ENCODE measurements at regions not wholly inside any gene's neighbourhood (a gene's known extent, or its start where the extent isn't known, plus 50 kb on each side); places are given as distances from the start of the nearest gene placed in this dataset.

DNA sequence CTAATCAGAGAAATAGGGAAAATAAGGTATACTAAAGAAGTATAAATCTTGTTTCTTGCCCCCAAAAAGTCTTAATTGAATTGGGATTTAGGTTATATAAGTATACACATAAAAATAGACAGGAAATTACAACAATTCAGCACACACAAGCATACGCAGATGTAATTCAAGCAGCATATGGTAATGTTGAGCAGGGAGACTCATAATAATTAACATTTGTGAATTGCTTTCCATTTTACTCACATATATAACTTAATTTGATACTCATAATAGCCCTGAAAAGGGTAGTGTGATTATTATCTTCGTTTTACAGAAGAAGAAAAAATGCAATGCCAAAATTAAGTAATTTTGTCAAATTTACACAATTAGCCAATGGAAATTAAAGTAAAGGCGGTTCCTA, 313.5 kb upstream of the ECI2 start:
- Histone ChIP-seq H3K4me3 (ENCODE audit: low read length) (no peak overlapping the region), H3K4me2 (ENCODE audit: low read length) (no peak overlapping the region), H4K20me1 (ENCODE audit: insufficient read depth, low read length) (no peaks in the 10 kb centered on the region), H3K79me2 (ENCODE audit: low read length) (no peaks in the 10 kb centered on the region), H3K27ac (ENCODE audit: low read length) (no peak overlapping the region), H3K36me3 (replicated peaks; ENCODE audit: low read depth, low read length) (peaks cover 3% of the 10 kb centered on the region), H3K4me1 (ENCODE audit: low read length) (peaks cover 12% of the 10 kb centered on the region), H3K9ac (ENCODE audit: low read length) (no peak overlapping the region), H3K9me3 (ENCODE audit: insufficient read depth, low read length) (no peaks in the 10 kb centered on the region; the same call in 1 of the 2 replicates), H2AFZ (ENCODE audit: low read depth, low read length) (no peak overlapping the region), H3K27me3 (ENCODE audit: low read depth, low read length) (no peaks in the 10 kb centered on the region)
- TF ChIP-seq, protein P1, sequence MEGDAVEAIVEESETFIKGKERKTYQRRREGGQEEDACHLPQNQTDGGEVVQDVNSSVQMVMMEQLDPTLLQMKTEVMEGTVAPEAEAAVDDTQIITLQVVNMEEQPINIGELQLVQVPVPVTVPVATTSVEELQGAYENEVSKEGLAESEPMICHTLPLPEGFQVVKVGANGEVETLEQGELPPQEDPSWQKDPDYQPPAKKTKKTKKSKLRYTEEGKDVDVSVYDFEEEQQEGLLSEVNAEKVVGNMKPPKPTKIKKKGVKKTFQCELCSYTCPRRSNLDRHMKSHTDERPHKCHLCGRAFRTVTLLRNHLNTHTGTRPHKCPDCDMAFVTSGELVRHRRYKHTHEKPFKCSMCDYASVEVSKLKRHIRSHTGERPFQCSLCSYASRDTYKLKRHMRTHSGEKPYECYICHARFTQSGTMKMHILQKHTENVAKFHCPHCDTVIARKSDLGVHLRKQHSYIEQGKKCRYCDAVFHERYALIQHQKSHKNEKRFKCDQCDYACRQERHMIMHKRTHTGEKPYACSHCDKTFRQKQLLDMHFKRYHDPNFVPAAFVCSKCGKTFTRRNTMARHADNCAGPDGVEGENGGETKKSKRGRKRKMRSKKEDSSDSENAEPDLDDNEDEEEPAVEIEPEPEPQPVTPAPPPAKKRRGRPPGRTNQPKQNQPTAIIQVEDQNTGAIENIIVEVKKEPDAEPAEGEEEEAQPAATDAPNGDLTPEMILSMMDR (IDR thresholded peaks at IDR 0.05; ENCODE audit: low read depth, low read length): no peak
- no peak for TF ChIP-seq EZH2phosphoT487 (IDR thresholded peaks at IDR 0.05; ENCODE audit: low read depth)

DNA sequence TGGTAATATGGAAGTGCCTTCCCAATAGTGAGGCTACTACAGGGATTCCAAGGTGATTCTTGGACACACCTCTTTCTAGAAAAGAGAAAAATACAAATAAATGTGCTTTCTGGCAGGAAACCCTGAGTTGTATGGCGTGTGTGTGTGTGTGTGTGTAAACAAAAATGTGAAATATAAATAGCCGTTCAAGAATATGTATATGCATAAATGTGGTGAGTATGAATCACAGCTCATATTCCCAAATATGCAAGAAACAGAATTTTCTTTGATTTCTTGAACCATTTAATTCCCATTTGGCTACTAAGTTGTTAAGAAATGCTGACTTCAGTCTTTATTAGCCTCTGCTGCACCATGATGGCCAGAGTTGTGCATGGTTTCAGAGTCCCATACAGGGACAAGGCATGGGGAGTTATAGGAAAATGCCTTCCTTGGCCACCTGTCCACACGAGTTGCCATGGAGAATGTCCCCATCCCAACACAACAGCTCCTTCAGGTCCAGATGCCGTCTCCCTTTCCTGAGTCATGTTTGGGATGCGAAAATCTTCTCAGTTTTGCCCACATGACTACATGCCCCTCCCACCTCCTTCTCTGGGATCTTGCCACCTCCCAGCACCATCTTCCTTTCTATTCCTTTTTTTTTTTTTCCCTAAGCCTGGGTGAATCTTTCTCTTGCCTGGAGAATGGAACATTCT, 312.4 kb upstream of the ECI2 start:
- Histone ChIP-seq H3K36me3 (replicated peaks; ENCODE audit: low read depth, low read length) (peaks cover 3% of the 10 kb centered on the region), H3K9me3 (ENCODE audit: insufficient read depth, low read length) (no peaks in the 10 kb centered on the region; the same call in 1 of the 2 replicates), H2AFZ (ENCODE audit: low read depth, low read length) (no peak overlapping the region), H3K9ac (ENCODE audit: low read length) (no peak overlapping the region), H4K20me1 (ENCODE audit: insufficient read depth, low read length) (no peaks in the 10 kb centered on the region), H3K4me2 (ENCODE audit: low read length) (peak overlapping the region; percentile 92), H3K4me3 (ENCODE audit: low read length) (no peak overlapping the region), H3K27ac (ENCODE audit: low read length) (no peak overlapping the region), H3K27me3 (ENCODE audit: low read depth, low read length) (no peaks in the 10 kb centered on the region), H3K79me2 (ENCODE audit: low read length) (no peaks in the 10 kb centered on the region), H3K4me1 (ENCODE audit: low read length) (peaks cover 12% of the 10 kb centered on the region)
- no peak for TF ChIP-seq EZH2phosphoT487 (IDR thresholded peaks at IDR 0.05; ENCODE audit: low read depth)
- TF ChIP-seq, protein P1 (IDR thresholded peaks at IDR 0.05; ENCODE audit: low read depth, low read length): no peak

DNA sequence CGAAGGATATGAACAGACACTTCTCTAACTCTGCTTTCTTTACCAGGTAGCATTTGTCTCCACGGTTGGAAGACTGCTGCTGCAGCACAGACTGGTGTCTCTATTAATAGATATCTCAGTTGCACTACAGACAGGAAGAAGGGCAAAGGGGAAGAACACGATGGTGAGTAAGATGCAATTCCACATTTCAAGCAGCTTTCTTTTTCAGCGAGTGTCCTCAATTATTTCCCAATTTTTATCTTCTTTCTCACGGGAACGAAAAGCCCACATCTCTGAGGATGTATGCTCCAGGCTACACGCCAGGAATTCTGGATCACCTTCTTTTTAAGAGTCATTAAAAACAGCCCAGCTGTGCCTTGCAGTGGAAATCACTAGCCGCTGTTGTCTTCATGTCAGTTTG, 311.6 kb upstream of the ECI2 start:
- Histone ChIP-seq H3K27me3 (ENCODE audit: low read depth, low read length) (no peaks in the 10 kb centered on the region), H3K4me1 (ENCODE audit: low read length) (peaks cover 12% of the 10 kb centered on the region), H2AFZ (ENCODE audit: low read depth, low read length) (peak overlapping the region; percentile 75), H4K20me1 (ENCODE audit: insufficient read depth, low read length) (no peaks in the 10 kb centered on the region), H3K9me3 (ENCODE audit: insufficient read depth, low read length) (no peaks in the 10 kb centered on the region), H3K4me3 (ENCODE audit: low read length) (peak overlapping the region; percentile 68), H3K4me2 (ENCODE audit: low read length) (peak overlapping the region; percentile 92), H3K27ac (ENCODE audit: low read length) (no peak overlapping the region), H3K79me2 (ENCODE audit: low read length) (no peaks in the 10 kb centered on the region), H3K9ac (ENCODE audit: low read length) (peak overlapping the region; percentile 27; the same call in 1 of the 2 replicates), H3K36me3 (replicated peaks; ENCODE audit: low read depth, low read length) (peaks cover 2% of the 10 kb centered on the region)
- TF ChIP-seq, protein P1 (IDR thresholded peaks at IDR 0.05; ENCODE audit: low read depth, low read length): no peak
- no peak for TF ChIP-seq EZH2phosphoT487 (IDR thresholded peaks at IDR 0.05; ENCODE audit: low read depth)

DNA sequence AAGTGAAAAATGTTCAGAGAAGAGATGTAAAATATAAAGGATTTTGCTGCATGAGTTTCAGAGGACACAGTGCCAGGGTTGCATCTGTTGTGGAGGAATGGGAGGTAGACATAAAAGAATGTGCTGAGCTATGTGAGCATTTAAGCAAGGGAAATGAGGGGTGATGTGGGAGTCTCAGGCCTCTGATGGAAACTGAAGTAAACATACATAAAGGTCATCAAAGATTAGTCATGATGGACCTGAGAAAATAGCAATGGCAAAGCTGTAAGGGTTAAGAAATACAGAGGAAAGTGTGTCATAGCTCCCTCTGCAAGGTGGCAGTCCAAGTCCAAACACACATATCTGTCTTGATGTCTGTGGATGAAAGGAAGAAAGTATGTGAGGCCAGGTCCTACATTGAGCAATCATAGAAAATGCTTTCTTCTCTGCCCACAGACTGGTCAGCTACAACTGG, 306.6 kb upstream of the ECI2 start:
- Histone ChIP-seq H3K36me3 (replicated peaks; ENCODE audit: low read depth, low read length) (no peaks in the 10 kb centered on the region), H2AFZ (ENCODE audit: low read depth, low read length) (no peak overlapping the region), H3K9ac (ENCODE audit: low read length) (no peak overlapping the region), H4K20me1 (ENCODE audit: insufficient read depth, low read length) (no peaks in the 10 kb centered on the region), H3K4me1 (ENCODE audit: low read length) (peaks cover 6% of the 10 kb centered on the region), H3K79me2 (ENCODE audit: low read length) (no peaks in the 10 kb centered on the region), H3K4me3 (ENCODE audit: low read length) (no peak overlapping the region), H3K9me3 (ENCODE audit: insufficient read depth, low read length) (no peaks in the 10 kb centered on the region), H3K27ac (ENCODE audit: low read length) (no peak overlapping the region), H3K27me3 (ENCODE audit: low read depth, low read length) (no peaks in the 10 kb centered on the region), H3K4me2 (ENCODE audit: low read length) (no peak overlapping the region)
- TF ChIP-seq EZH2phosphoT487 (IDR thresholded peaks at IDR 0.05; ENCODE audit: low read depth): no peak
- TF ChIP-seq, protein P1 (IDR thresholded peaks at IDR 0.05; ENCODE audit: low read depth, low read length): no peak
